NCI-H524 (cell line): ENCODE measurements at regions not wholly inside any gene's neighbourhood (a gene's known extent, or its start where the extent isn't known, plus 50 kb on each side); places are given as distances from the start of the nearest gene placed in this dataset.

ENCODE experiments used
- DNase-seq, 2 experiments: peaks; one replicate each; lab custom pipeline; 2025; lab: John Stamatoyannopoulos, UW

- no peak for DNase-seq
These were observed 67.0 kb upstream of the C1orf21 start for GRCh38 chr1:184319879-184320278.

- DNase-seq = no peak
These were observed 64.6 kb upstream of the C1orf21 start for GRCh38 chr1:184322253-184322652.

GRCh38 chr1:184324972-184325371, 61.9 kb upstream of the C1orf21 start:
- DNase-seq = no peak

- no peak for DNase-seq
These were observed 60.6 kb upstream of the C1orf21 start for GRCh38 chr1:184326278-184326677.

GRCh38 chr1:184329245-184329953, 57.4 kb upstream of the C1orf21 start:
- no peak for DNase-seq

GRCh38 chr1:184329962-184330868, 56.6 kb upstream of the C1orf21 start:
- DNase-seq = no peak

GRCh38 chr1:184330875-184331274, 56.0 kb upstream of the C1orf21 start:
- no peak for DNase-seq
